HG02870 (cell line): ENCODE measurements at regions not wholly inside any gene's neighbourhood (a gene's known extent, or its start where the extent isn't known, plus 50 kb on each side); places are given as distances from the start of the nearest gene placed in this dataset.
A peak's percentile ranks its signal among the peaks of the same experiment; 100 is the strongest.

Experiments used
- ATAC-seq: cut with Tn5 transposase; IDR thresholded peaks from one replicate; pipeline ENCODE4 v1.9.1; 2021; ENCODE audit warnings: mild to moderate bottlenecking, moderate library complexity; ENCODE audit not compliant: unreplicated experiment

- no peak for ATAC-seq
These were observed 119.6 kb upstream of the ATP10A start for GRCh38 chr15:25982736-25983135.

DNA sequence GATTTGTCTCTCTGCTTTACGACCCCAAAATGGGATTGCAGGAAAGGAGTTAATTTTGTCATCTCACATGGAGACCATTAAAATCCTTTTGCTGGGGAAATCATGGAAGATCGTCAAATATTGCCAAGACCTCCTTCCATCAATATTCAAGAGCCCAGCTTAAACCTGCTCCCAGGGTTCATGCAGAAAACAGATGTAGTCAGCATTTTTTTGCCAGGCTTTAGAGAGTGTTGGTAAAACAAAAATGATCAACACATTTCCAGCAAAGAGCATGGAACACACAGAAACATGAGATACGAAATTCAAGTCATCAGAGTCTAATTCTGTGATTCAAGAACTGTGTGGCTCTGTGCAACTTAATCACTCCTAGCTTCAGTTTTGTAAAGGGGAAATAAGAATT lies 118.0 kb upstream of the ATP10A start:
- ATAC-seq: no peak

DNA sequence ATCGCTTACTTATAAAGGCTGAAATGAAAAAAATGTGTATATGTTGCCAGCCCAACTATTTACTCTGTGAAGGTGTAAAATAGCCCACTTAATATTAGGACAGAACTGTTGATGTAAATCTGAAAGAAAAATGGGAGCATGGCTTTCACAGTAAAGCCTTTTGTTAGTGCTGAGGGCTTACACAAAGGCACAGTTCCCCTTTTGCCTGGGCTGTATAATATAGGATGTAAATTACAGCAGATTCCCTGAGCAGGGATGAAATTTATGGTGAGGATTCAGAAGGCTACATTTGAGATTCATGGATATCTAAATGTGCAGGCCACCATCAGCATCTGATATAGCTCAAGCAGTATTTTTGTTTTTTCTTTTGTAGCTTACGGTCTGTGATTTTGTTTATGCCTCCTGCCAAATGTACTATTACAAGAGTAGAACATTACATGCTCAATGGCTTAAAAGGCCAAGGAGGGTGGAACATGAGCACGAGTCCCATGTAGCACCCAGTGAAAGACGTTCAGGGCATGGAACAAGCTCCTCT lies 109.1 kb upstream of the ATP10A start:
- ATAC-seq: no peak

DNA sequence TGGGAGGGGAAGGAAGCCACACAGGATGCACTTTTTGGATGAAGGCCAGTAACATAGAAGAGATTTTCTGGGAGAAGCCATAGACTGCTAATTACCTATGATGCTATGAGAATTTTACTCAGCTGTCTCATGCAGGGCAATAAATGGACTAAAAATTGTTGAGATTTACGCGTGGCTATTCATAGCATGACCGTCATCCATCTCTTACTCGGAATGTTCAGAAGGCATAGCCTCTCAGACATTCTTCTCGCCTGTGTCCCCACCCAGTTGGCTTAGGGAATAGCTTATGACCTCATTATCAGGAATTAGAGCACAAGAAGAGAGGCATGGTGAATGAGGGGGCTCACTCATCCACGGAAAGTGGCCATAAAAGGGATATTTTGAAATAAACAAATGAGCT lies 107.9 kb upstream of the ATP10A start:
- no peak for ATAC-seq

GRCh38 chr15:25969886-25970285 lies 106.8 kb upstream of the ATP10A start:
- ATAC-seq: no peak

- no peak for ATAC-seq
These were observed 104.0 kb upstream of the ATP10A start for GRCh38 chr15:25967116-25967515.

- ATAC-seq: no peak
These were observed 102.2 kb upstream of the ATP10A start for GRCh38 chr15:25965326-25965725.

GRCh38 chr15:25960273-25960672 lies 97.1 kb upstream of the ATP10A start:
- no peak for ATAC-seq

GRCh38 chr15:25959100-25959499 lies 96.0 kb upstream of the ATP10A start:
- no peak for ATAC-seq

GRCh38 chr15:25955628-25956027 lies 92.5 kb upstream of the ATP10A start:
- no peak for ATAC-seq

DNA sequence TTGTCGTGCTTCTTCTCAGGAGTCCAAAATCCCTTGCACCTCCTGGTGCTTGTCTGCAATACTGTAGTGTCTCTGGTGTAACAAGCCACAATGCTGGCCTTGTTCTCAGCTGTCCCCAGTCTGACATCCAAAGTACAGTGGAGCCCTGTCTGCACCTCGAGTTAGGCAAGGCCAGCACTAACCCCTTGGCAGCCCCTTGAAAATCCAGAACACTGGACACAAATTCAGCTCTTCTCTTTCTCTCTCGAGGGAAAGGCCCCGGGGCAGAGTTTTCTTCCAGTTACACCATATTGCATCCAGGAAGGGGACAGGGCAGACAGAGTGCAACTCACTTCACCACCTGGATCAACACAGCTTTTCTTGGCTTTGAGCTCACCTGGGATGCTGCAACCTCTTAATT lies 91.3 kb upstream of the ATP10A start:
- ATAC-seq: no peak

- no peak for ATAC-seq
These were observed 86.9 kb upstream of the ATP10A start for GRCh38 chr15:25950014-25950413.

DNA sequence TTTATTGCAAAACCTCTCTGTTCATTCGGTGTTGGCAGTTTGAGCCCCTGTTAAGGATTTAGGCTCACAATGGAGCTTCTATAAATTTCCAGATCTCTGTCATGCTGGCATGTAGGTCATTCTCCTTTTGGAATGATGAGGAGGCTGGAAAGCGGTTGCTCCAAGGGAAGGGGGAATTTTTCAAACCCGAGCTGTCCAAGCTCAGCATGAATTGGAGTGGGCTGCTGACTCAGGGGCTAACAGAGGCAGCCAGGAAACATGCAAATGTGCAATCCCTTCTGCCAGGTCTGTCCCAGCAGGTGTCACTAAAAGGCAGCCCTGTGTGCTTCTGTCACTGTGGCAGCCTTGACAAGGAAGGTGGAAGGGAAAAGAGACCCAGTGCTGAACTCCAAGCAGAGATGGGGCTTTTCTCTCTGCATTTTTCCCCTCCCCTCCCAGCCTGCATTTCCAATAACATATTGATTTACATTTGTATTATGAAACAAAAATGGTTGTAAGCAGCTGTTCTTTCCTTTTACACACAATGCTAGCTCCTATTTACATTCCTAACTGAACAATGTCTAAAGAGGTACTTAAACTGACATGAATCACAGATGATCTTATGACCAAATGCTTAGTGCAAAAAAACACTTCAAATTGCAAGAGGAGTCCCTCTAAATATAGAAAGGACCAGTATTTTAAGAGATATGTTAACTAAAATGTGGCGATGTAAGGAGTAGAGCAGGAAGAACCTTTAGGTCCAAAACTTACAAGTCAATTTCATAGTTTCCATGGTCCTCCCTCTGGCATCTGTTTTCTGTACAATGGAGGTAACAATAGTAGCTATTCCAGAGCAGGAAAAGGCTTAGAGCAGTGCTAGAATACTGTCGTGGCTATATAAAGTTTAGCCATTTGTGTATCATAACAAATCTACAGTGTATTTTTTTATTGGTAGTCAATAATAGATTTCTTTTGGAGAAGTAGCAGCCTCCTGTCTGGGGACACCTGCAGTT lies 84.5 kb upstream of the ATP10A start:
- ATAC-seq: no peak

- no peak for ATAC-seq
These were observed 83.2 kb upstream of the ATP10A start for GRCh38 chr15:25946241-25946805.

DNA sequence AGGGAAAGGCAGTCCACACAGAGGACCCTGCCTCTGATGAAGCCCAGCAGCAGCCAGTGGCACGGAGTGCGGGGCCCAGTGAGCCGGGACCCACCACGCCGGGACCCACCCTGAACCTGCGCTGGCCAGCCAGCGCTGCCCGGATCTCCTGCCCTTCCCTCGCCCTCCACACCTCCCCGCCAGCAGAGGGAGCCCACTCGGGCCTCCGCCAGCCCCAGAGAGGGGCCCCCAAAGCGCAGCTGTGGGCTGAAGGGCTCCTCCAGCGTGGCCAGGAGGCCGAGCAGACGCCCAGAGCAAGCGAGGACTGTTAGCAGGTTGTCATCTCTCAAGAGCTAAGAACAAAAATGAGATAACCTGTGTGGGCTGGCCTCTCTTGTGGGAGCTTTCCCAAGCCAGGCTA lies 81.3 kb upstream of the ATP10A start:
- ATAC-seq: no peak

DNA sequence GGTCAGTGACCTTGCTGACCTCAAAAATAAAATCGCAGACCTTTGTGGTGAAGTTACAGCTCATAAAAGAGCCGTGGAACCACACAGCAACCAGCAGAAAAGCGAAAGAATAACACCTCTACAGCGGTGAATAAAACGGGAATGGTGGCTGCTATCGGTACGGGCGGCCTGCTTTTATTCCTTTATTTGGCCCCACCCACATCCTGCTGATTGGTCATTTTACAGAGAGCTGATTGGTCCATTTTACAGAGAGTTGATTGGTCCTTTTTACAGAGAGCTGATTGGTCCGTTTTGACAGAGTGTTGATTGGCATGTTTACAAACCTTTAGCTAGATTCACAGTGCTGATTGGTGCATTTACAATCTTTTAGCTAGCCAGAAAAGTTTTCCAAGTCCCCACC lies 80.7 kb upstream of the ATP10A start:
- ATAC-seq: no peak

DNA sequence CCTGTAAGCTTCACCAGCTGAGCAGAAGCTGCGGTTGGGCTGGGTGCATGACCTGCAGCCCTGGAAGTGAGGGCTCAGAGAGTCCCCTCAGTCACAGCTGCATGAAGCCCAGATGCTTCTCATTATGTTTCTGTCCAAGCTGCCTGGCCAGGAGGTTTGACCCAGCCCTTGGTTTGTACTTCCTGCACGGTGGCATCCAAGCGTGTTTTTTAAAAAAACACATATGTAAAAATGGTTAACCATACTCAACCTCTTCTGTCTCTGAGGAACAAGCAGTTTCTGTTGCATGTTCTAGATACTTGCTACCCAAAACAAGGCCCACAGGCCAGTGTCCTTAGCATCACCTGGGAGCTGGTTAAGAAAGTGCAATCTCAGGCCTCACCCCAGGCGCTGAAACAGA lies 76.0 kb upstream of the ATP10A start:
- peak; percentile 94 for ATAC-seq

- no peak for ATAC-seq
These were observed 74.7 kb upstream of the ATP10A start for GRCh38 chr15:25937796-25938195.

DNA sequence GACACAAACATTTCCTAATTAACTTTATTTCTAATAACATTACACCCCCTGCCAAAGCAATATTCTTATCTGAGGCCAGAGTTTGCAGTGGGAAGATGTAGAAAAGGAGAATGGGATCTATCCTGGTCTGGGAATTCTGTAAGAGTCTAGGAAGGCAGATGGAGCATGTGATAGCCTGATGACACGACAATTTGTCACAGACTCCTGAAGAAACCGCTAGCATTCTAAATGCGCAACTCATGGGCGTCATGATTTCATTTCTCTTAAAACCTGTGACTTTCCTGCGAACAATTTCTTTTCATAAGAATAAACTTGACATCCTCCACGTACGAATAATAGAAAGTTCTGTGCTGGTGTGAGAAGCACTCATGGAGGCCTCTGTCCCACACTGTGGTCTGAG lies 72.9 kb upstream of the ATP10A start:
- no peak for ATAC-seq

DNA sequence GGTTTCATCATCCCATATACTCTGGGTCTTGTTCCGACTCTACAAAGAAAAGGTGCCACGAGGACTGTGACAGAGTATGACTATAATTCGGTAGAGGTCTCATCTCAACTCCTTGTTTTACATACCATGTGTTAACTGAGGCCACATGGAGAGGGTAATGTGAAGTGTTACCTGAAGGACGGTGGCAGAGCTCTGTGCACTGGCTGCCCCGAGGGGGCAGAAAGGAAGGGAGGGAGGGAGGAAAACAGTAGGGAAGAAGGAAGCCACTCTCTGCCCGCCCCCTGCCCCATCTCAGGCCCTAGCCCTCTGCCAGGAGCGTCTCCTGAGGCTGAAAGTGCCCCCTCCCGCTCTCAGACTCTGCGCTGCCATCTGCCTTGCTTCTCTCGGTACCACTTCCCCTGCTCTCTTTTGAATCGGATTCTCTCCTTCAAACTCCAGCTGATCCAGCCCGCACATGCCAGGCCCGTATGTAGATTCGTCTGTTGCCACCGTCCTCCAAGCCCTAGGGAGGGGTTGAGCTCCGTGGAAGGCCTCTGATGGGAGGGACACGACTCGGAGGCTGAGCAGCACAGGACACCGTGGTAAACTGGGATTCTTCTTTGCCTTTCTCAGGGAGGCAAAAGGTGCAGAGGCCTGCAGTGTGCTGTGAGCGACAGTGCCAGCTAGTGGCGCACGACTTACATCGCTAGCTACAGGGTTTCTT lies 70.5 kb upstream of the ATP10A start:
- peak; percentile 83 for ATAC-seq

- ATAC-seq: no peak
These were observed 69.6 kb upstream of the ATP10A start for GRCh38 chr15:25932696-25933095.

DNA sequence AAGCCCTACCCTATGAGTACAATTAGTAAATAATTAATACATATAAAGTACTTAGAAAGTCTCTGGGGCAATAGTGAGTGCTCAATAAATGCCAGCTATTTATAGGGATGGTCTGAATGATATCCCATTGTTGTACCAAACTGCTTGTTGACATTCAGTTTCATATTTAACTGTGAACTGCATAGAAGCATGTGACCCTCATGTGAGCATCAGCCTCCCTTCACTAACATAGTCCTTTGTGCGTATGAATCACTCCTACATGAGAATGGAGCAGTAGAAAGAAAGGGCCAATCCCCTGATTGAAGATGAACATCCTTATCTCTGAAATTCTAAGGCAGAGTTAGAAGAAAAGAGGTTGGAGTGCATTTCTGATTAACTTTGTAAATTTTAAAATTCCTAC lies 68.7 kb upstream of the ATP10A start:
- no peak for ATAC-seq
